HG02885 (cell line): ENCODE measurements at regions not wholly inside any gene's neighbourhood (a gene's known extent, or its start where the extent isn't known, plus 50 kb on each side); places are given as distances from the start of the nearest gene placed in this dataset.
"Not testable (repeated sequence)": the region's sequence is repeated elsewhere in the genome, so short reads cannot be mapped to it uniquely, and the experiment has no call there.

ENCODE experiments used
- ATAC-seq: cut with Tn5 transposase; IDR thresholded peaks from one replicate; pipeline ENCODE4 v1.9.1; 2021; ENCODE audit warnings: mild to moderate bottlenecking; ENCODE audit not compliant: unreplicated experiment, poor library complexity

DNA sequence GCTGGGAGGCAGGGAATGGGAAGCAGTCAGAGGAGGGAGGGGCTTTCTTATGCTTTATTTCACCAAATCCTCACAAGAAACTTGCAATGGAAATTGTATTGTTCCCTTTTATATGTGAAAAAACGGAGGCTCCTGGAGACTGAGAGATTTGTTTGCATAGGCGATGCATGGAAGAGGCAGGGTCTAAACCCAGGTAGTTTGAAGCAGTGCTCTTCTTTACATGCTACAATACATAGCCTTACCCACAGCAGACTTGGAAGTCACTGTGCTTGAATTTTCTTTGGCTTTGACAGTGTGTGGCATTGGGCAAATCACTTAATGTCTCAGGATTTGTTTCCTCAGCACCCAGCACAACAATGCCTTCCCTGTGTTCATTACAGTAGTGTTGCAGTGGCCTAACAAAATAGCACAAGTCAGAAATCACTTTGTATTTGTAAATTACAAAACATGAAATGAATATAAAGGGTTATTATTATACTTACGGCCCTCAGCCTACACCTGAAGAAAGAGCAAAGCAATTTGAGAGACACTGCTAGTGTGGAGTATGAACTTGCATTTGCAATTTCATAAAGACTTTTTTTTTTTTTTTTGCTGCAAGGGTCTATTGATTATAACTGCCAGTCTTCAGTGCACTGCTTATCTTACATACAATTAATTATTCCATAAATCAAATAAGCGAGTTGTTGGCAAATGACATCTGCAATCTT lies 646.4 kb upstream of the KCNMB2 start:
- no peak for ATAC-seq

DNA sequence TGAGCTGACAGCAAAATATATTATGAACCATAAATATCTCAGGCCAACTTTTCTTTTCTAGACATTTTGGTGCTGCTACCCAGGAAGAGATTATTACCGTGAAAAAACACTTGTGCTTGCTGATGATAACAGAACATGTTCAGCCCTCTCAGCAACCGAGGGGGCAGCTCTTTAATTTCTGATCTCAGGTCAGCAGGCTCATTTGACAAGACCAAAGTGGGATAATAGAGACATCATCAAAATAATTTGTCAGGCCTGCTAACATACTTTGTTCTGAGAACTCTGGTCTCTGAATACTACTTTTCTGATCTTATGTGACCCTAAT lies 645.9 kb upstream of the KCNMB2 start:
- ATAC-seq: no peak

DNA sequence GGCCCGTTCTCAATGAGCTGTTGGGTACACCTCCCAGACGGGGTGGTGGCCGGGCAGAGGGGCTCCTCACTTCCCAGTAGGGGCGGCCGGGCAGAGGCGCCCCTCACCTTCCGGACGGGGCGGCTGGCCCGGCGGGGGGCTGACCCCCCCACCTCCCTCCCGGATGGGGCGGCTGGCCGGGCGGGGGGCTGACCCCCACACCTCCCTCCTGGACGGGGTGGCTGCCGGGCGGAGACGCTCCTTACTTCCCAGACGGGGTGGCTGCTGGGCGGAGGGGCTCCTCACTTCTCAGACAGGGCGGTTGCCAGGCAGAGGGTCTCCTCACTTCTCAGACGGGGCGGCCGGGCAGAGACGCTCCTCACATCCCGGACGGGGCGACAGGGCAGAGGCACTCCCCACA lies 644.7 kb upstream of the KCNMB2 start:
- not testable (repeated sequence) for ATAC-seq

DNA sequence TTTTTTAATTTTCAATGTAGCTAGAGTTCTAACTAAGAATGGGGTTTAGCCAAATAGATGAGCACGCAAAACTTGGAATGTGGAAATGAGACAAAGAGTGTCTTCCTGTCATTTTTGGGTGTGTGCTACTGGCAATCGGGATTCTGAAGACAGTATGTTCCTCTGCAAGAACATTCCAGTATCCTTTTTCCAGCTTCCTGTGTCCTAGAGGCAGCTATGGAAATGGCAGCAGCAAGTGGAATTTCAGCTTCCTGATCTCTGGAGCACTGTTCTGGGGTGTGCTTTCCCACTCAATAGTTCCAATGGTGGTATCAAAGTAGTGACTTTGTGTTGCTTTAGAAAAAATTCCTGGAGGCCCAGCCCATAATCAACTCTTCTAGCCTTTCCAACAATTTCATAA lies 642.9 kb upstream of the KCNMB2 start:
- ATAC-seq: no peak

GRCh38 chr3:177894081-177894728 lies 642.0 kb upstream of the KCNMB2 start:
- no peak for ATAC-seq

GRCh38 chr3:177898185-177898584 lies 638.1 kb upstream of the KCNMB2 start:
- no peak for ATAC-seq

DNA sequence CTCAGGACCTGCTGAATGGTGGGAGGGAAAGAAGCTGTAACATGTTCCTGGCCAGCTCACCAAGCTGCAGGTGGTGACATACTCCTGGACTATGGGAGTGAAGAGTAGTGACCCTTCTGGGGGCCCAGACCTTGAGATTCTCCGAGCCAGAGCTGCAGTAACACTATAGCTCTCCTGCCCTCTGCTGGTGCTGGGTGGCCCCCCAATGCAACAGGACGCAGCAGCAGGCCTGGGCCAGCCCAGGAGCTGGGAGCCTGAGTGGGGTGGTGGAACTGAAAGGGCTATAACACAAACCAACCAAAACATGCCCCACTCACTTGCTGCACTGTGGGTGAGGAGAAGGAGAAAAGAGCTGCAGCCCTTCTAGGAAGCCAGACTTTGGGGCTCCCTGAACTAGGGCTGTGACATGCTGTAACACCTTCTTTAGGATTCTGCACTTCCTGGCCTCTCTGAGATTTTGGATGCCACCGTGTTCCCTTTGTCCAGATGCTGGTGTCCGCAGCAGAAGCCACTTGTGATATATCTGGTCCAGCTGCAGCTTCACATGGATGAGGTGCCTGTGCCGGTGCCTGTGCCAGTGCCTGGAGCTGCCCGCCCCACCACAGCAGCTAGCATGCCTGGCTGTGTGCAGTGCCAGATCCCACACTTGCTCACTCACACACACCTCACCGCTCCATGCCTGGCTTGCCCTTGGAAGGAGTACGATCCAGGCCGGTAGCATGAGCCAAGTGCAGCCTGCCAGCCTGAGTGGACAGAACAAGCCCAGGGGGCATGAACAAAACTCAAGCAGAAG lies 636.8 kb upstream of the KCNMB2 start:
- no peak for ATAC-seq

- no peak for ATAC-seq
Observed at GRCh38 chr3:177902876-177903275, 633.4 kb upstream of the KCNMB2 start.

GRCh38 chr3:177904621-177905020 lies 631.6 kb upstream of the KCNMB2 start:
- ATAC-seq: no peak

- no peak for ATAC-seq
Observed at GRCh38 chr3:177905173-177906125, 630.8 kb upstream of the KCNMB2 start.

DNA sequence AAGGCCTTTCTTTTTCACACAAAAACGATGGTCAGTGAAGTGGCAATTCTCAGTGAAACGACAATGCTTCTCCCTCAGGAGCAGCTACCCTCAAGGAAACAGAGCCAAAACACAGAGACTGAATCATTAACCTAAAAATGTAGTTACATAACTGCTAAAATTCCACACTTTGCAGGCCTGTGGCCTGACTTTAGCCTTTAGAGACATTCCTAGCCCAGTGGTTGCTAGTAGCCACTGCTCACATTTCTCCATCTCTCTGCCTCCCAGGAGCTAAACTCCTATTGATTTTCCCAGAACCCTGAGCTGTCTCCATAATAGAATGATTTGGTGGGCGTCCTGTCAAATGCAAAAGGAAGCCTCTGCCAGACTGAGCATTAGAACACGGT lies 630.1 kb upstream of the KCNMB2 start:
- ATAC-seq: no peak

- no peak for ATAC-seq
Observed at GRCh38 chr3:177906578-177907229, 629.5 kb upstream of the KCNMB2 start.

DNA sequence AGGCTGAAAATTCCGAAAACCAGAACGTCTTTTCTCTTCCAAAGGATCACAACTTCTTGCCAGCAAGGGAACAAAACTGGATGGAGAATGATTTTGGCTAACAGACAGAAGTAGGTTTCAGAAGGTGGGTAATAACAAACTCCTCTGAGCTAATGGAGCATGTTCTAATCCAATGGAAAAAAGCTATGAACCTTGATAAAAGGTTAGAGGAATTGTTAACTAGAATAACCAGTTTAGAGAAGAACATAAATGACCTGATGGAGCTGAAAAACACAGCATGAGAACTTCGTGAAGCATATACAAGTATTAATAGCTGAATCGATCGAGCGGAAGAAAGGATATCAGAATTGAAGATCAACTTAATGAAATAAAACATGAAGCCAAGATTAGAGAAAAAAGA lies 626.7 kb upstream of the KCNMB2 start:
- not testable (repeated sequence) for ATAC-seq

DNA sequence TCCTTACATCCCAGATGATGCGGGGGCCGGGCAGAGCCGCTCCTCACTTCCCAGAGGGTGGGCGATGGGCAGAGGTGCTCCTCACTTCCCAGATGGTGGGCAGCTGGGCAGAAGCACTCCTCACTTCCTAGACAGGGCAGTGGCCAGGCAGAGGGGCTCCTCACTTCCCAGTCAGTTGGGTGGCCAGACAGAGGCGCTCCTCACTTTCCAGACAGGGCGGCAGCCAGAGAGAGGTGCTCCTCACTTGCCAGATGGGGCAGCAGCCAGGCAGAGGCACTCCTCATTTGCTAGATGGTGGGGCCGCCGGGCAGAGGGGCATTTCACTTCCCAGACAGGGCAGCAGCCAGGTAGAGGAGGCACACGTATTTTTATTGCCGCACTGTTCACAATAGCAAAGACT lies 622.0 kb upstream of the KCNMB2 start:
- no peak for ATAC-seq

GRCh38 chr3:177916461-177916860 lies 619.8 kb upstream of the KCNMB2 start:
- ATAC-seq: no peak

DNA sequence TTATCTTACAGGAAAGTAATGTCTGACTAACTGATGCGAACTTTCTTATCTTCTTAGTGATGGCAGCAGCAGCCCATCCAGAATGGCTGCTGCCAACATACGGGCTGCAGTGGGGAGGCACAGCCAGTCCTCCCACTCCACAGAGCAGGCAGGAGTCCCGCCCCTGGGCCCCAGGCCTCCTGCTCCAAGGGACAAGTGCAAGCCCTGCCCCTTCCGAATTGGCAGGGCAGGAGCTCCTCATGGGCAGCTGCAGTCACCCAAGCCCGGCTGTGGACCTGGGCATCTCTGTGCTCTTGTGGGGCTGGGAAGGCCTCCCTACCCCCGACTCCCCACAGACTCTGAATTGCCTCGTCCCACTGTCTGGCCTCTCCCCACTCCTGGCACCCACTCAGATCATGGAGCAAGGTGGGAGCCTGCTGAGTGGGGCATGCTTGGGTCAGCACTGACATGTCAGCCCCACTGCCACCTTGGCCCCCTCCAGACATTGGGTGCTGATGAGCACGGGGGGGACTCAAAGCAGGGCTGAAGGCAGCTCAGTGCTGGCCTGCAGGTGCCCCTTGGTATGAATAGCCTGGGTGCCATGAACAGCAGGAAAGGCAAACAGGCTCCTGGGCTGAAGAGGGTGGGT lies 618.9 kb upstream of the KCNMB2 start:
- no peak for ATAC-seq

- ATAC-seq: no peak
Observed at GRCh38 chr3:177921153-177921552, 615.1 kb upstream of the KCNMB2 start.

DNA sequence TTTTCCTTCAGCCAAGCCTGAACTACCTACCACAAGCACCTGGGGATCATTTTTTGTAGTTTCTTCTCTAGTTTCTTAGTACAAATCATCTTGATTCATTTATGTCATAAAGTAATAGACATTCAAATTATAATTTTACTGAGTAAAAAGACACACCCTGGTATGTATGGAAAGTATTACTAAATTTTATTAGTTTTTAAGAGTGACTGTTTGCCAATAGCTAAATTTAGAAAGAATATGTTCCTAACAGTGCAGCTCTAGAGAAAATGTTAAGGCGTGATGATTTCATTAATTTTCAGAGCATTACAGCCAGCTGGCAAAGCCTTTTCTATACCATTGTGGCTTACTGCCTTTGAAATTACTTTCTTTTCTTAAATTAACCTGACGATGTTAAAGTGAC lies 612.0 kb upstream of the KCNMB2 start:
- no peak for ATAC-seq

DNA sequence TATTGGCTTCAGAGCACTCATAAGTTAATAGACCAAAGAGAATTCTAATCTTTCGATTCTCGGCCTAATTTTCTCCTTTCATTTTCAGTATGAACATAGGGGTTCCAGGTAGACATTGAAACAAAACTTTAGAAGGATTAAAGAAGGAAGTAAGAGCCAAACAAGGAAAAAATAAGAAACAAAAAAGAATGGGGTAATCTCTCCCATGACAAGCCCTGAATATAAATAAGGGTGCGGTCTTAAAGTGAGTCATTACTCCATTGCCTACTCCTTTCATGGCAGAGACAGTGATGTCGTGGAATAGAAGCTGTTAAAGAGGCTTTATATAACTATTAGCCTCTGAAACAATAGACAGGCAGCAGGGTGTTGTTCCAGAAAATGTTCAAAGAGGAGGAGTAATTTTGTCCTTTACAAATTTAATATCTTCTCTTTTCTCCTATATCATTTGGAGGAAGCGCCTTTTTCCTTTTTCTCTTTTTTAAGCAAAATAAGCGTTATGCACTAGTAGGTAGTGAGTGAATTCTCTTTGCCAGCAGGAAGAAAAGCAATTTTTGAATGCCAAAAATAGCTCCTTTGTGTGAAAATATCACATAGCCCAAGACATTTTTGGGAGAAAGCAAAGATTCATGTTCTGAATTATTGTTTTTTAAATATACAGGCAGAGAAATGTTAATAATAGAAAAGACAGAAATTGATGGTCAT lies 607.9 kb upstream of the KCNMB2 start:
- peak; percentile 90 for ATAC-seq
